Adrenal gland (tissue), 9 donors: ENCODE measurements at regions not wholly inside any gene's neighbourhood (a gene's known extent, or its start where the extent isn't known, plus 50 kb on each side); places are given as distances from the start of the nearest gene placed in this dataset.

Experiments used
- DNase-seq, 7 donors: peaks; one replicate each; pipeline ENCODE4 v3.0.0-alpha.2; 2019 to 2020
- H3K27ac ChIP-seq, 5 donors: fragments of 200-600 bp; sonication (generic) in 4 of 5; 1 replicate in 3 of 5; 2 replicates in 2 of 5; pipeline versions ENCODE4 v1.5.1 to v1.8.0; 2016 to 2020; ENCODE audit warnings: mild to moderate bottlenecking in 1 of 5
- H3K27me3 ChIP-seq: fragments of 200-600 bp; 2 replicates; pipeline ENCODE4 v1.8.0; 2021
- H3K36me3 ChIP-seq, 2 donors: fragments of 200-600 bp; replicated peaks in 1 of 2; 1 replicate in 1 of 2; 2 replicates in 1 of 2; pipeline versions ENCODE4 v1.5.1 to v1.8.0; 2018 to 2022
- H3K4me1 ChIP-seq, 2 donors: fragments of 200-600 bp; replicated peaks in 1 of 2; 1 replicate in 1 of 2; 2 replicates in 1 of 2; pipeline versions ENCODE4 v1.5.1 to v1.8.0; 2018 to 2021
- H3K4me3 ChIP-seq, 4 donors: fragments of 200-600 bp; sonication (generic) in 3 of 4; one replicate each; pipeline ENCODE4 v1.5.1; 2016 to 2018
- H3K9me3 ChIP-seq, 3 donors: fragments of 200-600 bp; sonication (generic) in 1 of 3; replicated peaks in 1 of 3; 1 replicate in 2 of 3; 2 replicates in 1 of 3; pipeline versions ENCODE4 v1.5.1 to v1.8.0; 2016 to 2021
- POLR2A ChIP-seq, 2 donors: fragments of 450-650 bp; IDR thresholded peaks; one replicate each; pipeline ENCODE4 v1.6.1; 2017; ENCODE audit warnings: antibody characterized with exemption in 2 of 2, mild to moderate bottlenecking in 2 of 2, moderate library complexity in 1 of 2
- WGBS, 4 donors: extraction: QIAGEN DNeasy Blood & Tissue Kit in 2 of 4; methylation state at CpG; one replicate each; pipeline versions ENCODE4 v1.1.5 to v1.1.7; 2013 to 2017; 5-methylcytosine and 5-hydroxymethylcytosine counted together
- intact Hi-C, 2 donors: fragments of 100-400 bp; cut with DNase I; formaldehyde crosslinking; loops; one replicate each; pipeline versions ENCODE4 v1.14.1 to v1.15.0; 2022 to 2023
- TF ChIP-seq, protein P1 (sequence below), 6 experiments: fragments of 450-650 bp in 4 of 6; fragments of 200-600 bp in 2 of 6; sonication (generic) in 1 of 6; IDR thresholded peaks; 1 replicate in 5 of 6; 2 replicates in 1 of 6; pipeline versions ENCODE4 v1.5.1 to v1.8.0; 2016 to 2021; ENCODE audit warnings: antibody characterized with exemption in 6 of 6, mild to moderate bottlenecking in 2 of 6, moderate library complexity in 1 of 6
- donor health status: healthy with polysubstance abuse.
- donor health status: Bipolar disorder and iron deficiency.
- donor health status: DM: yes; HTN: yes; CAD: no.
- donor health status: DM: no; HTN: no; CAD: no.
- donor health status: DM: no; HTN: no; CAD: no.

DNA sequence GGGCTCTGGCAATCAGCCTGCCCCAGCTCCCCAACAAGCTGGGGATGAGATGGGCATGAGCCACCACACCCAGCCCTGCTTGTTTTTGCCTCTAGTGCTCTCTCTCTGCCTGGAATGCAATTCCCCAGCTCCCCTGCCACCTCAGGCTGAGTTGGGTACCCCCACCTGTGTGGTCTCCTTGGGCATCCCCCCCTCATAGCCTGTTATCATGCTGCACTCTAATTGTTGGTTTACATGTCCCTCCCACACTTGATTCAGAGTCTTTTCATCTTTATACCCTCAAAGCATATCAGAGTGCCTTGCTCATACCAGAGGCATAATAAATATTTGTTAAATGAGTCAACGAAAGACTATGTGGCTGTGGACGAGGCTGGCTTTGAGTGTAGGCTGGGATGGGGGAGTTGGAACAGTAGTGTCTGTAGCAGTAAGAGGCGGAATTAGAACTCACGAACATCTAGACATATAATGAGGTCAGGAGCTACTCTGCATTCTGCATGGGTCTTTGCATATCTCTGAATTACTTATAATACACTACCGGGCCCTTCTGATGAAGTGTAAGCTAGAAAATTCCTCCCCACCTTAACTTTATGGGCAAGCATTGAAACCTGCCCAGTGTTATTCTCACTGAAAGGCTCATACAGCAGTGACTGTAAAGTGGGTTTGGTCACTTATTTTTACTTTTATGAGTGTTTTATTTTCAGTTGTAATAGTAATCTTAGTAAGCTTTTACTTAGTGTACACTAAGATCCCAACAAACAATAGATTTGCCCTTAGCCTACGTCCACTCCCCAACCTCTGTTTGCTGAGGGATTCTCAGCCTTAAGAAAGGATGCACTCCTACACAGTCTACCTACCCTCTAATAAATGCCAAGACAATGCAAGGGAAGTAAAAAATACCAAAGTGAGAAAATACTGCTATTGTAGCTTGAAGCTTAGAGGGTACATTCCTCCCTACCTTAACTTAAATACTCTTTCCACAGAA lies 58.7 kb downstream of the EDN1 start:
- DNase-seq: no peak
- Histone ChIP-seq H3K4me1 (no peaks in the 10 kb centered on the region), H3K27ac (no peak overlapping the region), H3K4me3 (no peak overlapping the region), H3K9me3 (no peaks in the 10 kb centered on the region), H3K36me3 (no peaks in the 10 kb centered on the region), H3K27me3 (no peaks in the 10 kb centered on the region)
- WGBS, 4 donors: 68 to 82% (median 75%) methylated on average over 6 of the region's 6 CpGs
- TF ChIP-seq, protein P1, sequence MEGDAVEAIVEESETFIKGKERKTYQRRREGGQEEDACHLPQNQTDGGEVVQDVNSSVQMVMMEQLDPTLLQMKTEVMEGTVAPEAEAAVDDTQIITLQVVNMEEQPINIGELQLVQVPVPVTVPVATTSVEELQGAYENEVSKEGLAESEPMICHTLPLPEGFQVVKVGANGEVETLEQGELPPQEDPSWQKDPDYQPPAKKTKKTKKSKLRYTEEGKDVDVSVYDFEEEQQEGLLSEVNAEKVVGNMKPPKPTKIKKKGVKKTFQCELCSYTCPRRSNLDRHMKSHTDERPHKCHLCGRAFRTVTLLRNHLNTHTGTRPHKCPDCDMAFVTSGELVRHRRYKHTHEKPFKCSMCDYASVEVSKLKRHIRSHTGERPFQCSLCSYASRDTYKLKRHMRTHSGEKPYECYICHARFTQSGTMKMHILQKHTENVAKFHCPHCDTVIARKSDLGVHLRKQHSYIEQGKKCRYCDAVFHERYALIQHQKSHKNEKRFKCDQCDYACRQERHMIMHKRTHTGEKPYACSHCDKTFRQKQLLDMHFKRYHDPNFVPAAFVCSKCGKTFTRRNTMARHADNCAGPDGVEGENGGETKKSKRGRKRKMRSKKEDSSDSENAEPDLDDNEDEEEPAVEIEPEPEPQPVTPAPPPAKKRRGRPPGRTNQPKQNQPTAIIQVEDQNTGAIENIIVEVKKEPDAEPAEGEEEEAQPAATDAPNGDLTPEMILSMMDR (IDR thresholded peaks at IDR 0.05): no peak
- TF ChIP-seq POLR2A (IDR thresholded peaks at IDR 0.05): no peak
- intact Hi-C loops: no loop called here

DNA sequence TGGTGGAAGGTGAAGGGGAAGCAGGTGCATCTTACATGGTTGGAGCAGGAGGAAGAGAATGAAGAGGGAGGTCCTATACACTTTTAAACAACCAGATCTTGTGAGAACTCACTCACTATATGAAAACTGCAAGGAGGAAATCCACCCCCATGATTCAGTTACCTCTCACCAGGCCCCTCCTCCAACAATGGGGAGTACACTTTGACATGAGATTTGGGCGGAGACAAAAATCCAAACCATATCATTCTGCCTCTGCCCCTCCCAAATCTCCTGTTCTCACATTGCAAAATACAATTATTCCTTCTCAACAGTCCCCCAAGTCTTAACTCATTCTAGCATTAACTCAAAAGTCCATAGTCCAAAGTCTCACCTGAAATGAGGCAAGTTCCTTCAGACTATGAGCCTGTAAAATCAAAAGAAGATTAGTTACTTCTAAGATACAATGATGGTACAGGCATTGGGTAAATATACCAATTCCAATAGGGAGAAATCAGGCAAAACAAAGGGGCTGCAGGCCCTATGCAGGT lies 60.5 kb downstream of the EDN1 start:
- TF ChIP-seq, protein P1 (IDR thresholded peaks at IDR 0.05): no peak
- no peak for TF ChIP-seq POLR2A (IDR thresholded peaks at IDR 0.05)
- DNase-seq: no peak
- Histone ChIP-seq H3K27me3 (no peaks in the 10 kb centered on the region), H3K4me3 (no peak overlapping the region), H3K36me3 (no peaks in the 10 kb centered on the region), H3K27ac (no peak overlapping the region), H3K9me3 (no peaks in the 10 kb centered on the region), H3K4me1 (no peaks in the 10 kb centered on the region)
- intact Hi-C loops: no loop called here
- 90 to 100% (median 97%) methylated on average over 1 of the region's 1 CpG for WGBS, 4 donors

DNA sequence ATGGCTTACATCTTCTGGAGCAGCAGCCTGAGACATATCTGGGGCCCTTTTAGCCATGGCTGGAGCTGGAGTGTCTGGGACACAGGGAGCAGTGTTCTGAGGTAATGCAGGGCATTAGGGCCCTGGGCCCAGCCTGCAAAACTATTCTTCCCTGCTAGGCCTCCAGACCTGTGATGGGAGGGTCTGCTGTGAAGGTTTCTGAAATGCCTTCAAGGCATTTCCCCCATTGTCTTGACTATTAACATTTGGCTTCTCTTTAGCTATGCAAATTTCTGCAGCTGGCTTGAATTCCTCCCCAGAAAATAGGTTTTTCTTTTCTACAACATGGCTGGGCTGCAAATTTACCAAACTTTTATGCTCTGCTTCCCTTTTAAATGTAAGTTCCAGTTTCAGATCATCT lies 61.5 kb downstream of the EDN1 start:
- no peak for DNase-seq
- Histone ChIP-seq H3K36me3 (no peaks in the 10 kb centered on the region), H3K4me1 (no peaks in the 10 kb centered on the region), H3K4me3 (no peak overlapping the region), H3K27ac (no peak overlapping the region), H3K27me3 (no peaks in the 10 kb centered on the region), H3K9me3 (no peaks in the 10 kb centered on the region)
- TF ChIP-seq, protein P1 (IDR thresholded peaks at IDR 0.05): no peak
- no peak for TF ChIP-seq POLR2A (IDR thresholded peaks at IDR 0.05)
- intact Hi-C loops: no loop called here

DNA sequence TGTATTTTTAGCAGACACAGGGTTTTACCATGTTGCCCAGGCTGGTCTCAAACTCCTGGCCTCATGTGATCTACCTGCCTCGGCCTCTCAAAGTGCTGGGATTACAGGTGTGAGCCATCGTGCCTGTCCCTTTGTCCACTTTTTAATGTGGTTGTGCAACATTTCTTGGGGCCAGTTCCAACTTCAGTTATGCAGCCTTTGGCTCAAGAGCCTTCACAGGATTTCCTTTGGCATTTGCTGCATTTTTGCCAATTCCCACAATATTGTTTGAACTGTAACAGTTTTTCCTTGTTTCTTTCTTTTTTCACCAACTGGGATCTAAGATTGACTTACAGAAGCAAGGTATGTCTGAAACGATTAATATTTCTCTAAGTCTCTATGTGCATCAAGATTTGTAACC lies 63.6 kb downstream of the EDN1 start:
- H3K27ac ChIP-seq: no peak overlapping the region
- intact Hi-C loops: no loop called here

More for the DNA sequence above, 63.6 kb downstream of the EDN1 start:
- Histone ChIP-seq H3K36me3 (no peaks in the 10 kb centered on the region), H3K4me1 (no peaks in the 10 kb centered on the region), H3K9me3 (no peaks in the 10 kb centered on the region), H3K27me3 (no peaks in the 10 kb centered on the region), H3K4me3 (no peak overlapping the region)
- DNase-seq: no peak
- WGBS, 4 donors: 74 to 77% (median 76%) methylated on average over 3 of the region's 3 CpGs
- TF ChIP-seq POLR2A (IDR thresholded peaks at IDR 0.05): no peak
- TF ChIP-seq, protein P1 (IDR thresholded peaks at IDR 0.05): no peak
